Hindlimb muscle (tissue), 1 donor: ENCODE measurements at regions not wholly inside any gene's neighbourhood (a gene's known extent, or its start where the extent isn't known, plus 50 kb on each side); places are given as distances from the start of the nearest gene placed in this dataset.

Experiments used
- DNase-seq: peaks from one replicate; pipeline ENCODE4 v3.0.0-alpha.2; 2013

DNA sequence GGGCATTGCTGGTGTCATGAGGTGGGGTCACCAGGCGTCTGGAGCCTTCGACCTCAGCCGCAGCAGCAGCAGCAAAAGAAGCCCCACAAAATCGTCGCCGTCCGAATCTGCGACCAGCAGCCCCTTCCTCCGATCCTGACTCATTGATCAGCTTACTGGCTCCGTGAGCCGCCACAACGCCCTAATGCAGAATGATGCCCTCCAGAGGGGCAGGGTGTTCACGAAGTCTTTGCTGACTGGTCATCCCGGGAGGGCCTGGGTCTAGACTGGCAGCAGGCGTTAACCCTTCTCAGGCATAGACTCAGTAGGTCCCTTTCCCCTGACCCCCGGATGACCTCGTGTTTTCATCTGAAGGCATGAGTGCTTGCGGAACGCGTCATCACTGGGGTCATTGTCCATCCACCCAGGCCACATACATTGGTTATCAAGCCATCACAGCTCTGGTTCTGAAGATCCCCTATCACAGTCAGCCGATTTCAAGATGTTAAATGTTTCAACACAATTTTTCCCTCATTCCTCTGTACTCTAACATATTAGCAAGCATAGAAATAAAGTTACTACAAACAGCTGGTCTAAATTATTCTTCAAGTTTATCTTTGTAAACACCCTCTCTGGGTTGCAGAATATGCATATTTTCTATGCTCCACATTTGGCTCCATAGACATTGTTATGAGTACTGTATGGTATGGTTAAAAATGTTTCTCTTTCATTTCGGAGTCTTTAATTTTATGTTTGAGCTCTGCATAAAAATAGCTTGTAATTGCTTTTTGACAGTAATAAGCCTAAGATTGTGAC, 83.3 kb upstream of the SALL3 start:
- DNase-seq: no peak

DNA sequence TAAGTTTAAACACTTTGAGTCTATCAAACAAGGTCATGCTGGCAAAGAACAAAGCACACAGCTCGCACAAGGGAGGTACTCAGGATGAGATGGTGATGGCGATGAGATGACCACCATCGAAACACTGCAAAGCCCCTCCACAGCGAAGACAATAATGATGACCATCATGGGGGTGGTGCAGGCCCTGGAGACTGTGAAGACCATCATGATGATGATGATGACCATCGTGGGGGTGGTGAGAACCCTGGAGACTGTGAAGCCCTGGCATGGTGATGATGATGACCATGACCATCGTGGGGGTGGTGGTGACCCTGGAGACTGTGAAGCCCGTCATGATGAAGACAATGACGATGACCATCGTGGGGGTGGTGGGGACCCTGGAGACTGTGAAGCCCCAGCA, 81.6 kb upstream of the SALL3 start:
- no peak for DNase-seq

DNA sequence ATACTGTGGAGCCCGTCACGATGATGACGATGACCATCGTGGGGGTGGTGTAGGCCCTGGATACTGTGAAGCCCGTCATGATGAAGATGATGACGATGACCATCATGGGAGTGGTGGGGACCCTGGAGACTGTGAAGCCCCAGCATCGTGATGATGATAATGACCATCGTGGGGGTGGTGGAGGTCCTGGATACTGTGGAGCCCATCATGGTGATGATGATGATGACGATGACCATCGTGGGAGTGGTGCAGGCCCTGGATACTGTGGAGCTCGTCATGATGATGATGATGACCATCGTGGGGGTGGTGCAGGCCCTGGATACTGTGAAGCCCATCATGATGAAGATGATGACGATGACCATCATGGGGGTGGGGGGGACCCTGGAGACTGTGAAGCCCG, 81.0 kb upstream of the SALL3 start:
- DNase-seq: no peak

DNA sequence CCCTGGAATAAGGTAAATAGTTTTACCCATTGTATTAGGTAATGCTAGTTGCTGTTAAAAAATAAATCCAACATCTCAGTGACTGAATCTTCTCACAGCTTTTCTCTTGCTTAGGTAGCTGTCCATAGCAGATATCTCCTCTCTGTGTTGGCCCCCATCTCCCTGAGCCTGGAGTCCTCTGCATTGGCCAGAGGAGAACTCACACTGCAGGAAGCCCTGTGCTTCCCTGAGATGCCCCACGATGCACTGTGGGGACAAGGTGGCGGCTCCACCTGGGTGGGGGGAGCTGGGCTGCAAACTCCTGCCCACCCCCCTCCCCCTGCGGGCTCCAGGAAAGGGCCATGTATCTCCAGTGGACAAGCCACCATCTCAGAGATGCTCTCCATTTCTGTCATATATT, 80.4 kb upstream of the SALL3 start:
- DNase-seq: no peak

DNA sequence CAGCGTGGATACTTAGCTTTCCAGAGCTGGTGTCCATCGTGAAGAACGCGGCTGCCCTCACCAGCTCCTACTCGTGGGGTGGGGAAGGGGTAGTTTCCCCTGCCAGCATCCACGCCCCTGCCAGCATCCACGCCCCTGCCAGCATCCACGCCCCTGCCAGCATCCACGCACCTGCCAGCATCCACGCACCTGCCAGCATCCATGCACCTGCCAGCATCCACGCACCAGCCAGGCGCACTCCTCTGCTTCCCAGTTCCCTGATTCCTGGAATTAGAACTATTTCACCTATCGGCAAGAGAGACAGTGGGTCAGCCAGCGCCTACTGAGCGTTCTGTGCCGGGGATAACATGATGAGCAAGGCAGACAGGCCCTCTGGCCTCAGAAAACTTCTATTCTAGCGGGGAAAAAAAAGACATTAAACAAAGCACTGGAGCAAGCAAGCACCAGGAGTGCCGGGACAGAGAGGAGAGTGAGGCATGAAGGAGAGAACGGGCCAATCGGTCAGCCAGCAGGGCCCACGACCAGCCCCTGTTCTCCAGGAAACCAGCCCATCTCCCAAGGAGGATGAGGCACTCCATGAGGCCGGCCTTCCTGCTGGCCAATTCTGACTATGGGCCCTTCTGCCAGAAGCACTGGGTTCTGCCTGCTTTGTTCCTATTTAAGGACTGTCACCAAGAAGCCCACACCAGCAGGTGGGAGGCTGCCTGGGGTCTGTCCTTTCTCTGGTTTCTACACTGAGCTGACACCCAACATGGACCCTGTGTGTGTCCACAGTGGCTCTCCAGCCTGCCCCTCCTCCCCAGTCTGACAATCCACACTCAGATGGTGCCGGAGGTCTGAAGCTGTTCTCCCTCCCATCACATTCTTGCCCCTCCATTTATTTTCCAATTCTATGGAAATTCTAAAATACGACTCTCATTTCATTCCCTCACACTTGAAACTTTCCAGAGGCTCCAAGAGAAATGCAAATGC, 78.4 kb upstream of the SALL3 start:
- no peak for DNase-seq

DNA sequence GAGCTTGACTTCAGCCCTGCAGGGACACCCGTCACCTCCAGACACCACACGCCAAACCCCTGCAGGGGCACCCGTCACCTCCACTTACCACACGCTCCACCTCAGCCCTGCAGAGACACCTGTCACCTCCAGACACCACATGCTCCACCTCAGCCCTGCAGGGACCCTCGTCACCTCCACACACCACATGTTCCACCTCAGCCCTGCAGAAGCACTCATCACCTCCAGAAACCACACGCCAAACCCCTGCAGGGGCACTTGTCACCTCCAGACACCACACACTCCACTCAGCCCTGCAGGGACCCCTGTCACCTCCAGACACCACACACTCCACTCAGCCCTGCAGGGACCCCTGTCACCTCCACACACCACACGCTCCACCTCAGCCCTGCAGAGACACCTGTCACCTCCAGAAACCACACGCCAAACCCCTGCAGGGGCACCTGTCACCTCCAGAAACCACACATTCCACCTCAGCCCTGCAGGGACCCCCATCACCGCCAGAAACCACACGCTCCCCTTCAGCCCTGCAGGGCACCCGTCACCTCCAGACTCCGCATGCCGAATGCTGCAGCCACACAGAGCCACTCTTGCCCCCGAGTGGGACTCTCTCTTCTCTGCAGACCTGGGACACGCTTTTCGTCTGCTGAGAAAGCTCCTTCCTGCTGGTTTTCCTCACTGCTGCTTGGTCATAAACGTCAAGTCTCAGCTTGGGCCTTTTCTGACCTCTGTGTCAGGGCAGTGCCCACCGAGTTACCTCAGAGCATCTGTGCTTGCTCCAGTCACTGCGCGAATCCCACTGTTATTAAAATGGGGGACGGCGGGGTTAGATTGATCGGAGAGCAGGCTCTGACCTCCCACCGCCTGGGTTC, 77.5 kb upstream of the SALL3 start:
- DNase-seq: no peak

DNA sequence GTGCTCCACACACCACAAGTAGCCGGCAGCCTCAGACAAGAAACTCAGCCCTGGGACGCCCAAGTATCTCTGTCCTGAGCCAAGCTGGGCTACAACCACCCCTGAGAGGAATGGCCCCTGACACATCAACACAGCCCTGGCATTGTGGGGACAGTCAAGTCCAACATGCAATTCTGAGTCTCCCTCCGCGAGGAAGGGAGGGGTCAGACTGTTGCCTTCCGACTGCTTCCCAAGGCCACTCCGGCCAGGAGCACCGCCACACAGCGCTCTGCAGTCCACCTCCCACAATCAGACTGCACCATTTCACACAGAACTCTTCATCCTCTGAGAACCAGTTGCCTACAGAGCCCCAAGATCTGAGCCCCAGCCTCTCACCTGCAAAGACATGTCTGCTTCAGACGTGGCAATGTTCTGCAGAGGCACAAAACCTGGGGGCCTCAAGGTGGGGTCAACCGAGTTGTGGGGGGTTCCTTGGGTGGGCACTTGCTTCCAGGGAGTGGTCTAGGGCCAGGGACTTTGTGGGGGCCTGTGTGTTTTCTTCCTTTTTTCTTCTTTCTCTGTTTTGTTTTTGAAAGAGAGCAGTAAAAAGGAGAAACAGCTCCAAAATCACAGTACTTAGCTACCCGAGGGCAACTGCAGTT, 76.7 kb upstream of the SALL3 start:
- DNase-seq: no peak

DNA sequence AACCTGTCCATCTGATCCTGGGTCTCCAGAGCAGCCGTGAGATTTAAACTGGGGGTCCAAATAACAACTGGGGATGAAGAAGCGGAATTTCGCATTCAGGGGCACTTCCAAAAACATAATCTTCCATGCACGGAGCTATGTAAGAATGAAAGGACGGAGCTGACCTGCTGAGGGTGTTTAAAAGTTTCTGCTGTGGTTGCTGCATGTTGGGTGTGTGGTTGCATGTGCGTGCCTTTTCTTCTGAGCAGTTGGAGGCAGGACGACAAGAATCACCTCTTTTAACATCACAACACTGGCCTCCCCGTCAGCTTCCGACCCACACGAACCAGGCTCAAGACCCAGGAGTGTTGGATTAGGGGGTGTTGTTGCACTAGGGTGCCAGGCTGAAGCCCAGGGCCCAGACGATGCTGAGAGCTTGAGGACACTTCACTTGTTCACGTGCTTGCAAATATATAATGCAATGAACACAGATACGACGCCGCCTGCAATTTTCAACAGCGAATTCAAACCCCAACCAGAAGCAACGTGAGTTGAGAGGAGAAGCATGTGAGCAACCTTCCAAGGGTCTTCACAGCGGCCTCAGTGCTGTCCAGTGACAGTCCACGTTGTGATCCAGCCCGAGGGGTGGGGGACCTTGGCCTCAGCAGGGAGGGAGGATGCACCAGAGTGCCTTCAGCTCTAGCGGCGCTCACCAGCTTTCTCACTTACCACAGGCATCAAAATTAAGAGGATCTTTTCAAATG, 76.0 kb upstream of the SALL3 start:
- DNase-seq: no peak

DNA sequence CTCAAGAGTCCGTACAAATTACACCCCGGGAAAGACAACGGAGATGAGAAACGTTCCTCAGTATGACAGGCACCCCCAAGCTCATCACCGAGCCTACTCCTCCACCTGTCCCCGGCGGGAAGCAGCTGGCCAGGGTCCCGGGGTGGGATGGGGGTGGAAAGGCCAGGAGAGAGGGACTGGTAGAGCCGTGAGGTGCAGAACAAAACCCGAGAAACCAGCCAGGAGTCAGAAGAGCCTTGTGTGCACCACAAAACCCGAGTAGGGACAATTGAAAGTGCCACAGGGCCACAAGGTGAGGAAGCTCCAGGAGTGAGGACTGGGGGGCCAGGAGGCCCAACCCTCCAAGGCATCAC, 75.5 kb upstream of the SALL3 start:
- DNase-seq: no peak

DNA sequence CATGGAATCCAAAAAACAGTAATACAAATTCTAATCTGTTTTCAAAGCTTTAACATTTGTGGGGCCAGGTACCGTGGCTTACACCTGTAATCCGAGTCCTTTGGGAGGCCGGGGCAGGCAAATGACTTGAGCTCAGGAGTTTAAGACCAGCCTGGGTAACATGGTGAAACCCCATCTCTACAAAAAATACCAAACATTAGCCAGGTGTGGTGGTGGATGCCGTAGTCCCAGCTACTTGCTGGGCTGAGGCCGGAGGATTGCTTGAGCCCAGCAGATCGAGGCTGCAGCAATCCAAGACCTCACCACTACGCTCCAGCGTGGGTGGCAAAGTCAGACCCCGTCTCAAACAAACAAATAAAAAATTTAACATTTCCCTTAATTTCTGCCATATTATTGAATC, 74.3 kb upstream of the SALL3 start:
- no peak for DNase-seq

DNA sequence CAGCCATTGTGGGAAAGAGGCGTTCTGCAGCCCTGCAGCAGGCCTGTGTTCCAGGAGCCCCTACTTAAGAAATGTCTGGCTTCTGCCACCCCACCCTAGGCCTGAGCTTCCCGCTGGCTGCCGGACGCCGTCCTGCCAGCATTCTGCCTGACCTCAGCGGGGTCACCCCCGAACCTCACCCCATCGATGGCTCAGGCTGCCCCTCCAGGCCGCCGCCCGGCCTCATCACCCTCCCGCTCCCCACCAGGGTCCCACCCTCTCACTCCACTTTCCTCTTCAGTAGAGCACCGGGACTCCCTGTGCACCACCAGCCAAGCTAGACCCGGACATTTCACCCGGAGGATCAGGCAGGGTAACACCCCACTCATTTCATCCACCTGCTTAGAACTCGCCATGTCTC, 73.6 kb upstream of the SALL3 start:
- DNase-seq: no peak

DNA sequence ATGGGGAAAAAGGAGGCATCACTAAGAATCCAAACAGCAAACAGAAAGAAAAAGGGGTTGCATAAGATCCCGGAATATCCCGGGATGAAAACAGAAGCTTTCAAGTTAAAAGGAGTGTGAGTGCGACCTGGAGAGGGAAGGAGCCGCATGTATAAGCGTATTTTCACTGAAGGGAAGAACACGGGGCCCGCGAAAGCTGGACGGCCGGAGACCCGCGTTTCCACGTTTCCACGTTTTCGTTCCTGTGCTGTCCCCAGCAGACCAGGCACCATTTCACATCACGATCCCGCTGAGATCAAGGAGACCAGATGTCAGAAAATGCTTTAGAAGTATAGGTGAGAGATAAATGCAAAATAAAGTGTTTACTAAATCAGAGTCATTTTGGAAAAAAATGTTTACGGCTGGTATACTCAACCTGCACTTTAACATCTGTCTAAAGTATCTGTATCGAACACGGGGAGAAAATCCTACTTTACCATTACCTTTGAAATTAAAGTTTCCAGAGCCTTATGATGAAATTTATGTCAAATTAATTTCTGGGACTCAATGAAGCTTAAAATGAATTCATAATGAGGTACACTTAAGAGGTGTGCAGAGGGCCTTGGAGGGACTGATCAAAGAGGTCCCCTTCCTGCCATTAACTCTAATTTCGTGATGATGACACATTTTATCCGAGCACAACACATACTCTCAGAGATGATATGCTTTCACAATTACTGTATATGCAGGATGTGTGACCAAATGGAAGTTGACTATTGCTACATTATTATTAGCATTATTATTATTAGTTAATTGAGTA, 71.0 kb upstream of the SALL3 start:
- DNase-seq: no peak

DNA sequence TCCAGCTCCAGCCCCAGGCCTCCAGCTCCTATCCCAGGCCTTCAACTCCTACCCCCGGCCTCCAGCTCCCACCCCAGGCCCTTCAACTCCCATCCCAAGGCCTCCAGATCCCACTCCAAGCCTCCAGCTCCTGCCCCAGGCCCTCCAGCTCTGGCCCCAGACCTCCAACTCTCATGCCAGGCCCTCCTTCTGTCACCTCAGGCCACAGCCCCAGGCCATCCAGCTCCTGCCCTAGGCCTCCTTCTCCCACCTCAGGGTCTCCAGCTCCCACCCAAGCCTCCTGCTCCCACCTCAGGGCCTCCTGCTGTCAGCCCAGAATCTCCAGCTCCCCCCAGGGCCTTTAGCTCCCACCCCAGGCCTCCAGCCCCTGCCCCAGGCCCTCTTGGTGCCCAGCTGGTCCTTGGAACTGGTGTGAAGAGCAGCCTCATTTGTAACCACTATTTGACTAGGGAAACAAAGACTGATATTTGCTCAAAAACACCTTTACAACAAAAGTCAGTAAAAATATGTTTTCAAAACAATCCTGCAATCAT, 67.8 kb upstream of the SALL3 start:
- no peak for DNase-seq

DNA sequence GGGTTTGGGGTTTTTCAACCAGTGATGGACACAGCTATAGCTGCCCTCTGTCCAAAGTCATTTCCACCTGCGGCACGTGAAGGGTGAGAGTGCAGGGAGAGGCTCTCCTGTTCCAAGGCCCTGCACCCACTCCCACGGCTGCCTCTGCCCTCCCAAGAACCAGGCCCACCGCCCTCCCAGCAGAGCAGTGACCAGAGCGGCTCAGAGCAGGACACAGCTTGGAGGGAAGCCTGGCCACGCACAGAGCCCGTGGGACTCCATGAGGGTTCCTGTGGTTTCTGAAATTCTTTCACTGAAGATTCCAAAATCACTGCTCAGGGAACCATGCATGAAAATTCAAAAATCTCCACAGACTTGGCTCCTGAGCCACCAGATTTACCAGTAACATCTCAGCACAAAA, 67.3 kb upstream of the SALL3 start:
- DNase-seq: no peak

DNA sequence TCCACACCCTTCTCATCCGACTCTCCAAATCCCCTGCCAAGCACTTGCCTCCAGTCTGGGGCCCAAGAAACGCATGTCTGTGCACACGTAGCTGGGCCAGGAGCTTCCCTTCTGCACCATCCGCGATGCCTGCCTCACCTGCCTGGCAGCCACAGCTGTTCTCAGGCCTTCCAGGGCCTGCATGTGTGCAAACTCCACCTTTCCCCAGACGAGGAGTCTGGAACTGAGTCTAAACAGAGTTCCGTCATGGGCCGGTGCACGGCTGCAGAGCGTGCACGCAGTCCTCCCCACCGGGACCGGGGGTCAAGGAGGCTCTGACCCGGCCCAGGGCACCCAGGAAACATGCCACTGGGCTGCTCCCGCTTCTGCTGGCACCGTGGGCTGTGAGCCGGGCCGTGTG, 66.8 kb upstream of the SALL3 start:
- no peak for DNase-seq

DNA sequence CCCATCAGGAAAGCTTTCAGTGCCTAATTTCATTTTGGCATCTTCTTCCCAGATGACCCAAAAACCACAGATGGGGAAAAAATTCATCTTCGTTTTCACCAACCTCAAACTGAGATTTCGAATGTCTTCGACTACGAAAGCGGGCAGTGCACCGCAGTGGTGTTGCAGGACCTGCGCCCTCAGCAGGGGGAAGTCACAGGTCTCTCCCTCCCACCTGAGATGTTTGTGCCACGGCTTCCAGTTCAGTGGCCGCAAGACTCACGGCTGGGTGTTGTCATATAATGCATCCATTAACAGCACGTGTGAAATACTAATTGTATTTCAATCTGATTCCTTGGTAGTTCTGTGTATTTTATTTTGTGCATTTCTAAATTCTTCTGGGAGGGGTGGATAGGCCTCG, 66.2 kb upstream of the SALL3 start:
- no peak for DNase-seq

DNA sequence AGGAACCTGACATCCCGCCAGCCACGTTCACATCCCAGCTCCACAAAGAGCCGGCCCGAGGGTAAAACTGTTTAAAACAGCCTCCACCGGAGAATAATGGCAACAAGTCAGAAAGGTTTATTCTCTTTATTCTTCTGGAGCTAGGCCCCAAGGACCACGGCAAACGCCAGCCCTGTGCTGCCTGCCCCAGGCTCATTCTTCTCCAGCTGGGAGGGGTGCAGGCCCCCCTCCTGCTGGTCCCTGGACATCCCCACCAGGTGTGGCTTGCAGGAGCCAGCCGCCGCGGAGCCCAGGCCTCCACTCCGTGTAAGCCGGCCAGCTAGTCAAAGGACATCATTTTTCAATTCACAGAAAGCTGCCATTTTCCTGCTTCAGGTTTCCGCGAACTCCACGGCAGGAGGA, 65.8 kb upstream of the SALL3 start:
- DNase-seq: no peak

DNA sequence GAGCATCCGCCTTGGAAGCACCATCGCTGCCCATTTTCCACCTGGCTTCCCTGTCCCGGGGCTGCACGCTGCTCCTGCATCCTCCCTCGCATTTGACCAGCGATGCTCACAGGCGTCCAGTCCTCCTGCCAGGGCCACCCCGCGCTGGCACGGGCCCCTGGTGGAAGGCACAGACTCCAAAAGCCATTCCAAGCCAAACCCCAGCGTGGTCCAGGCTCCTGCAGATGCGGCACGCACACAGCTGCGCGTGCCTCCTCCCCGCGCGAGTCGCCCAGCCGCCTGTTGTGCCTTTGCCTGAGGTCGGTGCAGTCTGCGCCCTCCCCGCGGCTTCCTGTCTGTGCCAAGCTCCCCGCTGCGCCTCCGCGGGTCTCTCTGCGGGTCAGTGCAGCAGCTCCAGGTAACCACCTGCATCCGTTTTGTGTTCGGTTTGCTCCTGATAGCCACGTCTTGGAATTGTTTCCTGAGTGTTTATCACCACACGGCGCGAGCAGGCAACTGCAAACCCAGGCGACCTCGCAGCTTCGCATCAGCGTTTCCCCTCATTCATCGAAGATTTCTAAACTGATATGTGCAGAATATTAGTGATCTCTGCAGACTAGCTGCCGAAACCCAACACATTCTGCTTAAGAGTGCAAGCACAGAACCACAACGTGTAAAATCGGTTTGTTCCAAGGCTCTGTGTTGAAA, 65.2 kb upstream of the SALL3 start:
- DNase-seq: no peak

DNA sequence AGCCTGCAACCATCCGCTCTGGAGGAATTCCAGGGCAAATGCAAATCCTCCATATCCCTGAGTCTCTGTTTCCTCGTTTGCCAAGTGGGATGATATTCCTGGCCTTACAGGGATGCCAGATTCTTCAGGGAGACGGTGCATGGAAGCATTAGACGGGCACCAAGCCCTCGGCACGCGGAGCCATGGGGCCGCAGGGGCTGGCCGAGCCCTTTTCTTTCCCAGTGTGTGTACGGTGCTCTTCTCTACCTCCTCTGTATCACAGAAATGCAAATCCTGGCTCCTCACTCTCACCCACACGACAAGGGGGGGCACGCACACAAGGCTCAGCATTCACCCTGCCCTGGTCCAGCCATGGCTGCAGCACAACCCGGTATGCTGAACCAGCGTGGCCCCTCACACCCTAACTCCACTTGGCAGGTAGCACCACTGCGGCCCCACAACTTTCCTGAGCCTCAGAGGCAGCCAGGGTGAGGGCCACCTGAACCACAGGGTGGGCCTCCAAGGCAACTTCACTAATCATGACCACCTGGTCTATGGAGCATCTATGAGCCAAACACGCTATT, 64.1 kb upstream of the SALL3 start:
- no peak for DNase-seq

DNA sequence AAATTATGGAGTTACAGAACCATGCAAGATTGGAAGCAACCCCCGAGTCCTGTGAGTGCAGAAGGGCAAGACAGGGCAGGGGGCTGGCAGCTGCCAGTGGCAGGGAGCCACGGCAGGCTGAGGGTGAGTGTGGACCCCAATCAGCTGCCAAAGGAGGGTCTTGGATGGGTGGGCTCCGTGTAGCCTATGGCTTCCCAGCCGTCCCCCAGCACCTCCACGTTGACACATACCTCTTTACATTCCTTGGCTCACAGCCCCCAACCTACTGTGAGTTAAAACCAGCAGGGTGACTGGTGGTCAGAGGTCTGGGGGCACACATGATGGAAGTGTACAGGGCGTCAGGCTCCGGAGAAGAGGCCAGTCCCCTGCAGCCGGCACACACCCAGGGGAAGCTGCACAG, 60.9 kb upstream of the SALL3 start:
- DNase-seq: no peak
